Ishikawa (cell line): ENCODE measurements at regions not wholly inside any gene's neighbourhood (a gene's known extent, or its start where the extent isn't known, plus 50 kb on each side); places are given as distances from the start of the nearest gene placed in this dataset.

Experiments
- CEBPB ChIP-seq: IDR thresholded peaks from 2 replicates; pipeline ENCODE4 v1.6.1; 2012
- CREB1 ChIP-seq: IDR thresholded peaks from 2 replicates; pipeline ENCODE4 v1.6.1; 2012; ENCODE audit warnings: low read depth
- EGR1 ChIP-seq: IDR thresholded peaks from 2 replicates; pipeline ENCODE4 v1.6.1; 2012
- EP300 ChIP-seq: IDR thresholded peaks from 2 replicates; pipeline ENCODE4 v1.6.1; 2012; ENCODE audit warnings: borderline replicate concordance
- FOXM1 ChIP-seq: IDR thresholded peaks from 2 replicates; pipeline ENCODE4 v1.6.1; 2012; ENCODE audit warnings: low read depth, borderline replicate concordance
- MAX ChIP-seq: IDR thresholded peaks from 2 replicates; pipeline ENCODE4 v1.6.1; 2012
- NFIC ChIP-seq: IDR thresholded peaks from 2 replicates; pipeline ENCODE4 v1.6.1; 2012
- RAD21 ChIP-seq: IDR thresholded peaks from 2 replicates; pipeline ENCODE4 v1.6.1; 2012; ENCODE audit warnings: low read depth
- REST ChIP-seq: IDR thresholded peaks from 2 replicates; pipeline ENCODE4 v1.6.1; 2012; ENCODE audit warnings: low read depth, mild to moderate bottlenecking
- TAF1 ChIP-seq: IDR thresholded peaks from 2 replicates; pipeline ENCODE4 v1.6.1; 2012; ENCODE audit warnings: low read depth, mild to moderate bottlenecking
- TCF12 ChIP-seq: IDR thresholded peaks from 2 replicates; pipeline ENCODE4 v1.6.1; 2012; ENCODE audit warnings: low read depth
- TEAD4 ChIP-seq: IDR thresholded peaks from 2 replicates; pipeline ENCODE4 v1.6.1; 2012
- USF1 ChIP-seq: IDR thresholded peaks from 2 replicates; pipeline ENCODE4 v1.6.1; 2012
- YY1 ChIP-seq: IDR thresholded peaks from 2 replicates; pipeline ENCODE4 v1.6.1; 2012; ENCODE audit warnings: low read depth
- ZBTB7A ChIP-seq: IDR thresholded peaks from 2 replicates; pipeline ENCODE4 v1.6.1; 2012; ENCODE audit warnings: low read depth

GRCh38 chr6:14333556-14334305 lies 216.2 kb downstream of the CD83 start:
- TF ChIP-seq ZBTB7A: no peak
- no peak for TF ChIP-seq CEBPB
- no peak for TF ChIP-seq TEAD4
- TF ChIP-seq TCF12: no peak
- no peak for TF ChIP-seq USF1
- no peak for TF ChIP-seq MAX
- no peak for TF ChIP-seq RAD21

GRCh38 chr6:14335071-14335470 lies 217.5 kb downstream of the CD83 start:
- no peak for TF ChIP-seq USF1
- TF ChIP-seq ZBTB7A: no peak
- TF ChIP-seq CEBPB: no peak
- no peak for TF ChIP-seq TEAD4
- no peak for TF ChIP-seq EGR1
- no peak for TF ChIP-seq FOXM1
- no peak for TF ChIP-seq NFIC
- TF ChIP-seq YY1: no peak
- no peak for TF ChIP-seq REST

- TF ChIP-seq USF1: no peak
- no peak for TF ChIP-seq EP300
Observed at GRCh38 chr6:14337152-14337551, 219.6 kb downstream of the CD83 start.

GRCh38 chr6:14339172-14339571 lies 221.6 kb downstream of the CD83 start:
- no peak for TF ChIP-seq REST
- no peak for TF ChIP-seq TAF1
- no peak for TF ChIP-seq CEBPB
- TF ChIP-seq EGR1: no peak
- no peak for TF ChIP-seq ZBTB7A
- no peak for TF ChIP-seq RAD21
- no peak for TF ChIP-seq FOXM1
- no peak for TF ChIP-seq TEAD4
- TF ChIP-seq NFIC: no peak
- TF ChIP-seq EP300: no peak
- no peak for TF ChIP-seq CREB1
- no peak for TF ChIP-seq USF1
- no peak for TF ChIP-seq MAX
- no peak for TF ChIP-seq TCF12

- TF ChIP-seq EGR1 (no peak), RAD21 (no peak)
Observed at GRCh38 chr6:14339711-14340584, 222.4 kb downstream of the CD83 start.

- TF ChIP-seq USF1: no peak
- no peak for TF ChIP-seq TEAD4
- TF ChIP-seq ZBTB7A: no peak
- TF ChIP-seq TCF12: no peak
- no peak for TF ChIP-seq TAF1
- no peak for TF ChIP-seq MAX
Observed at GRCh38 chr6:14344486-14344885, 226.9 kb downstream of the CD83 start.
